ENCODE measurements at regions not wholly inside any gene's neighbourhood (a gene's known extent, or its start where the extent isn't known, plus 50 kb on each side); places are given as distances from the start of the nearest gene placed in this dataset.

GRCh38 chr5:174971210-174971609 lies 246.8 kb downstream of the MSX2 start:
- Histone ChIP-seq H3K36me3 (ENCODE audit: control insufficient read depth, insufficient read depth, low read length) (no peaks in the 10 kb centered on the region), H3K27me3 (ENCODE audit: control insufficient read depth, insufficient read depth, low read length, poor library complexity, severe bottlenecking) (no peaks in the 10 kb centered on the region), H3K9me3 (ENCODE audit: control insufficient read depth, low read length) (peaks cover 10% of the 10 kb centered on the region), H3K27ac (ENCODE audit: low read depth, low read length) (no peak overlapping the region), H3K4me3 (ENCODE audit: low read length) (no peak overlapping the region), H3K9ac (ENCODE audit: extremely low read depth, low read length, poor library complexity, severe bottlenecking) (no peak overlapping the region), H3K4me1 (ENCODE audit: control insufficient read depth, insufficient read depth, low read length) (no peaks in the 10 kb centered on the region)
- Mint-ChIP-seq H3K27ac (no peak overlapping the region), H3K36me3 (ENCODE audit: low read depth) (no peaks in the 10 kb centered on the region), H3K27me3 (ENCODE audit: insufficient read depth) (no peaks in the 10 kb centered on the region), H3K4me1 (no peaks in the 10 kb centered on the region), H3K4me3 (no peak overlapping the region), H3K9me3 (peaks cover 10% of the 10 kb centered on the region)
- no peak for DNase-seq
- TF ChIP-seq CTCF (conservative IDR thresholded peaks at IDR 0.05) = no peak

DNA sequence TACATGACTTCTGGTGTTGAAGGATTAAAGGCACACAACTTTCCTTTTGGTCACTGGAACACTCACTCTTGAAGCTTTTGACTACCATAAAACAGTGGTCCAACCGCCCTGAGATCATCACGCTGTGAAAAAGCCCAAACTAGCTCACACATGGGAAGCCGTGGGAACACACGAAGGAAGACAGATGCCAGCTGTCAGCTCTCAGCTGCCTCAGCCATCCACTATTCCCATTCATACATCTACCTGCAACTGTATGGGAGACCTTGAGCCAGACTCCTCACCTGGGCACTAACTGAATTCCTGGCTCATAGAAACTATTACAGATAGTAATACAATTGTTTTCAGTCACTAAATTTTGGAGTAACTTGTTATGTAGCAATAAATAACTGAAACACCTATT lies 246.1 kb downstream of the MSX2 start:
- WGBS, 2 experiments (ENCODE audit: insufficient coverage in 1 of 2, insufficient read length in 1 of 2) = 88 to 100% methylated on average over 3 to 4 of the region's 4 CpGs
- Mint-ChIP-seq H3K36me3 (ENCODE audit: low read depth) (no peaks in the 10 kb centered on the region), H3K9me3 (peaks cover 16% of the 10 kb centered on the region), H3K4me1 (no peaks in the 10 kb centered on the region), H3K4me3 (no peak overlapping the region), H3K27ac (no peak overlapping the region), H3K27me3 (ENCODE audit: insufficient read depth) (no peaks in the 10 kb centered on the region)
- Histone ChIP-seq H3K9me3 (ENCODE audit: control insufficient read depth, low read length) (peaks cover 13% of the 10 kb centered on the region), H3K27me3 (ENCODE audit: control insufficient read depth, insufficient read depth, low read length, poor library complexity, severe bottlenecking) (no peaks in the 10 kb centered on the region), H3K4me3 (ENCODE audit: low read length) (no peak overlapping the region), H3K4me1 (ENCODE audit: control insufficient read depth, insufficient read depth, low read length) (no peaks in the 10 kb centered on the region), H3K27ac (ENCODE audit: low read depth, low read length) (no peak overlapping the region), H3K9ac (ENCODE audit: extremely low read depth, low read length, poor library complexity, severe bottlenecking) (no peak overlapping the region), H3K36me3 (ENCODE audit: control insufficient read depth, insufficient read depth, low read length) (no peaks in the 10 kb centered on the region)
- no peak for TF ChIP-seq CTCF (conservative IDR thresholded peaks at IDR 0.05)
- DNase-seq = no peak

DNA sequence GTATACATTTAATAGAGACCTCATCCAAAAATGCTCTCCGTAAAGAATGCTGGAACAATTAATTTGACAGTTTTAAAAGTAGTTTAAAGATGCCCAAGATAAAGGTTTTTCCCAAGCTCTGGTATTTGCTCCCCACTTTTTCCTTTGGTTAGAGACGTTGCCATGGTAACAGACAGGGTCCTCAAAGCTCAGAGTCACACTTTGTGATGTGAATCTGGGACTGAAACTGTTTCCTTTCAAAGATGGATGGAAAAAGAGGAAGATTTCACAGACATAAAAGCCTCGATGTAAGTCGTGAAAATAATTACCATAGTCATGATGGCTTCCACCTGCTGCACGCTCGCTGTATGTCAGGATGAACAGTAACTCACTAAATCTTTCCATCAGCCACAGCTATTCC lies 229.5 kb downstream of the MSX2 start:
- no peaks in the 10 kb centered on the region for H3K4me1 Mint-ChIP-seq
- H3K9me3 Mint-ChIP-seq = no peaks in the 10 kb centered on the region
- no peak overlapping the region for H3K4me3 ChIP-seq (ENCODE audit: low read length)
- no peaks in the 10 kb centered on the region for H3K27me3 ChIP-seq (ENCODE audit: control insufficient read depth, insufficient read depth, low read length, poor library complexity, severe bottlenecking)
- H3K9ac ChIP-seq (ENCODE audit: extremely low read depth, low read length, poor library complexity, severe bottlenecking) = no peak overlapping the region
- no peak overlapping the region for H3K27ac ChIP-seq (ENCODE audit: low read depth, low read length)
- H3K36me3 Mint-ChIP-seq (ENCODE audit: low read depth) = no peaks in the 10 kb centered on the region
- no peaks in the 10 kb centered on the region for H3K9me3 ChIP-seq (ENCODE audit: control insufficient read depth, low read length)
- H3K27me3 Mint-ChIP-seq (ENCODE audit: insufficient read depth) = peaks cover 2% of the 10 kb centered on the region
- H3K4me1 ChIP-seq (ENCODE audit: control insufficient read depth, insufficient read depth, low read length) = no peaks in the 10 kb centered on the region
- DNase-seq = no peak
- H3K4me3 Mint-ChIP-seq = no peak overlapping the region
- TF ChIP-seq CTCF (conservative IDR thresholded peaks at IDR 0.05) = no peak
- WGBS, 2 experiments (ENCODE audit: insufficient coverage in 1 of 2, insufficient read length in 1 of 2) = 88 to 100% methylated on average over 4 to 6 of the region's 6 CpGs
- H3K36me3 ChIP-seq (ENCODE audit: control insufficient read depth, insufficient read depth, low read length) = no peaks in the 10 kb centered on the region
- no peak overlapping the region for H3K27ac Mint-ChIP-seq

Measured in endodermal cell (in vitro differentiated cells).